T-helper 1 cell treated with Interleukin-12 subunit alpha and Interleukin-12 subunit beta and Interleukin-4 antibody, amounts not matched to agents 30 ng/mL and 1 ng/mL, for 36 hours (primary cell): ENCODE measurements at regions not wholly inside any gene's neighbourhood (a gene's known extent, or its start where the extent isn't known, plus 50 kb on each side); places are given as distances from the start of the nearest gene placed in this dataset.

ENCODE experiments used
- intact Hi-C: fragments of 100-400 bp; cut with micrococcal nuclease; formaldehyde crosslinking; loops from one replicate; pipeline ENCODE4 v1.15.1; 2024

GRCh38 chr5:156232251-156232869 is 94.6 kb upstream of the SGCD start:
- intact Hi-C loops: no loop called here

GRCh38 chr5:156237361-156237760 is 89.6 kb upstream of the SGCD start:
- intact Hi-C loops: no loop called here

- intact Hi-C loops: no loop called here
Observed at GRCh38 chr5:156239800-156240199, 87.2 kb upstream of the SGCD start.

- intact Hi-C loops: no loop called here
Observed at GRCh38 chr5:156240414-156240813, 86.5 kb upstream of the SGCD start.

- intact Hi-C loops: no loop called here
Observed at GRCh38 chr5:156241266-156241665, 85.7 kb upstream of the SGCD start.

GRCh38 chr5:156245895-156246294 is 81.1 kb upstream of the SGCD start:
- intact Hi-C loops: no loop called here

GRCh38 chr5:156251076-156251475 is 75.9 kb upstream of the SGCD start:
- intact Hi-C loops: no loop called here

- intact Hi-C loops: no loop called here
Observed at GRCh38 chr5:156253130-156253529, 73.8 kb upstream of the SGCD start.

GRCh38 chr5:156254196-156254595 is 72.8 kb upstream of the SGCD start:
- intact Hi-C loops: no loop called here

- intact Hi-C loops: no loop called here
Observed at GRCh38 chr5:156256642-156257041, 70.3 kb upstream of the SGCD start.

- intact Hi-C loops: no loop called here
Observed at GRCh38 chr5:156258934-156259333, 68.0 kb upstream of the SGCD start.

GRCh38 chr5:156259618-156260017 is 67.3 kb upstream of the SGCD start:
- intact Hi-C loops: loop anchor here (10.0 kb wide), 1 partner anchor 555 kb away; no protein-coding TSS in a partner anchor

GRCh38 chr5:156261275-156261939 is 65.6 kb upstream of the SGCD start:
- intact Hi-C loops: loop anchor here (10.0 kb wide), 1 partner anchor 553 kb away; no protein-coding TSS in a partner anchor

GRCh38 chr5:156271569-156271968 is 55.4 kb upstream of the SGCD start:
- intact Hi-C loops: no loop called here

GRCh38 chr5:156272139-156272538 is 54.8 kb upstream of the SGCD start:
- intact Hi-C loops: no loop called here

- intact Hi-C loops: no loop called here
Observed at GRCh38 chr5:156273325-156273724, 53.6 kb upstream of the SGCD start.

GRCh38 chr5:156274453-156274852 is 52.5 kb upstream of the SGCD start:
- intact Hi-C loops: no loop called here
